T-cell (primary cell): ENCODE measurements at regions not wholly inside any gene's neighbourhood (a gene's known extent, or its start where the extent isn't known, plus 50 kb on each side); places are given as distances from the start of the nearest gene placed in this dataset.

Experiments used
- ATAC-seq, 4 experiments: fragments of 200-7000 bp in 3 of 4; fragments of 150-1000 bp in 1 of 4; cut with Tn5 transposase; replicated peaks in 1 of 4; 1 replicate in 3 of 4; 2 replicates in 1 of 4; pipeline ENCODE4 v1.10.0; 2021; ENCODE audit warnings: moderate library complexity in 3 of 4, mild to moderate bottlenecking in 2 of 4, moderate number of reproducible peaks in 1 of 4
- CTCF ChIA-PET, 2 donors: fragments of 300-600 bp; sonication (Branson Sonifier 250); formaldehyde crosslinking; loops; one replicate each; lab custom pipeline; 2022; ENCODE audit warnings: antibody characterized with exemption in 2 of 2; lab: Charles Lee
- POLR2A ChIA-PET, 2 donors: fragments of 300-600 bp; sonication (Branson Sonifier 250); formaldehyde crosslinking; loops; one replicate each; lab custom pipeline; 2022; ENCODE audit warnings: antibody characterized with exemption in 2 of 2; lab: Charles Lee
- DNase-seq, 35 experiments: peaks; one replicate each; pipeline versions ENCODE4 v3.0.0 to v3.0.0-alpha.2; 2013 to 2023
- H3K27ac ChIP-seq: one replicate; pipeline ENCODE4 v1.5.1; 2013; ENCODE audit warnings: low read length
- H3K27me3 ChIP-seq, 2 experiments: replicated peaks in 1 of 2; 1 replicate in 1 of 2; 2 replicates in 1 of 2; pipeline versions ENCODE4 v1.6.1 to v1.7.0; 2013; ENCODE audit warnings: low read length in 1 of 2, mixed read lengths in 1 of 2; ENCODE audit not compliant: control insufficient read depth in 2 of 2, insufficient read depth in 2 of 2; ENCODE audit errors: extremely low read depth in 1 of 2
- H3K36me3 ChIP-seq, 2 donors: 1 replicate in 1 of 2; 2 replicates in 1 of 2; pipeline versions ENCODE4 v1.6.1 to v1.7.0; 2013; ENCODE audit warnings: low read length in 1 of 2; ENCODE audit not compliant: control insufficient read depth in 2 of 2, insufficient read depth in 1 of 2; ENCODE audit errors: extremely low read depth in 1 of 2
- H3K4me1 ChIP-seq, 2 experiments: 1 replicate in 1 of 2; 2 replicates in 1 of 2; pipeline versions ENCODE4 v1.6.1 to v1.7.0; 2013; ENCODE audit warnings: low read length in 2 of 2, mixed read lengths in 1 of 2; ENCODE audit not compliant: insufficient read depth in 2 of 2, control insufficient read depth in 1 of 2; ENCODE audit errors: extremely low read depth in 1 of 2
- H3K4me3 ChIP-seq, 2 donors: 1 replicate in 1 of 2; 2 replicates in 1 of 2; pipeline versions ENCODE4 v1.5.1 to v1.7.0; 2013; ENCODE audit warnings: mild to moderate bottlenecking in 2 of 2, low read length in 1 of 2, moderate library complexity in 1 of 2; ENCODE audit not compliant: control insufficient read depth in 1 of 2; ENCODE audit errors: extremely low read depth in 1 of 2
- H3K9me3 ChIP-seq: 2 replicates; pipeline ENCODE4 v1.7.0; 2013
- H3K27ac Mint-ChIP-seq, 2 donors: one replicate each; pipeline ENCODE4 v1.8.0; 2020 to 2021; ENCODE audit warnings: mild to moderate bottlenecking in 2 of 2, mixed read lengths in 2 of 2
- H3K27me3 Mint-ChIP-seq, 2 donors: one replicate each; pipeline ENCODE4 v1.8.0; 2021 to 2022; ENCODE audit warnings: mixed read lengths in 2 of 2
- H3K36me3 Mint-ChIP-seq: one replicate; pipeline ENCODE4 v1.8.0; 2021; ENCODE audit warnings: mixed read lengths
- H3K4me1 Mint-ChIP-seq, 3 donors: one replicate each; pipeline ENCODE4 v1.8.0; 2020 to 2022; ENCODE audit warnings: mixed read lengths in 3 of 3, mild to moderate bottlenecking in 1 of 3
- H3K4me3 Mint-ChIP-seq, 3 donors: one replicate each; pipeline ENCODE4 v1.8.0; 2020 to 2022; ENCODE audit warnings: mild to moderate bottlenecking in 3 of 3, mixed read lengths in 3 of 3, moderate library complexity in 3 of 3
- H3K9me3 Mint-ChIP-seq, 3 donors: one replicate each; pipeline ENCODE4 v1.8.0; 2020 to 2022; ENCODE audit warnings: mixed read lengths in 3 of 3
- WGBS: methylation state at CpG from one replicate; pipeline ENCODE4 v1.1.5; 2013; ENCODE audit warnings: missing lambda C conversion rate; ENCODE audit not compliant: insufficient coverage; 5-methylcytosine and 5-hydroxymethylcytosine counted together

DNA sequence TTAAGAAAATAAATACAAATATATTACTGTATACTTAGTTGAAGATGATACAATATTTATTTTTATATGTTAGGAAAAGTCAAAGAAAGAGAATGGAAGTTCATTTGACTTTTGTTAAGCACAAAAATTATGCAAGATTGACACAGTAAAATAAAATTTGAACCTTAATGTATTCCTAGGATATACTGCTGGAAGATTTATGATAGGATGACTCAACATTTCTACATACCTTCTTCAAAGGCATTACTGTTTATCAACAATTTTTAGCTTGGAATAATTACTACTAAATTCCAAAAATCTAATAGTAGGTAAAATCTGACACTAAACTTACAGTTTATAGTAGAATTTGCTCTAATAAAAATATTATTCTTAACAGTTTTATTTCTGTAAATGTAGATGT, 257.3 kb upstream of the ADAMTS5 start:
- Mint-ChIP-seq H3K4me1 (no peaks in the 10 kb centered on the region), H3K36me3 (no peaks in the 10 kb centered on the region), H3K27me3 (no peaks in the 10 kb centered on the region), H3K4me3 (no peak overlapping the region), H3K9me3 (peaks cover 0 to 4% (median 3%) of the 10 kb centered on the region in 3 donors), H3K27ac (no peak overlapping the region)
- Histone ChIP-seq H3K4me1 (no peaks in the 10 kb centered on the region), H3K4me3 (no peak overlapping the region), H3K27ac (no peak overlapping the region), H3K27me3 (no peaks in the 10 kb centered on the region), H3K9me3 (no peaks in the 10 kb centered on the region), H3K36me3 (no peaks in the 10 kb centered on the region)
- CTCF ChIA-PET: no interaction called here
- POLR2A ChIA-PET: interaction anchor here in 1 of 2 donors (0.5 kb wide), 1 partner anchor 169 kb away, joined by 3 read pairs; no protein-coding TSS in a partner anchor
- no peak for ATAC-seq
- no peak for DNase-seq

DNA sequence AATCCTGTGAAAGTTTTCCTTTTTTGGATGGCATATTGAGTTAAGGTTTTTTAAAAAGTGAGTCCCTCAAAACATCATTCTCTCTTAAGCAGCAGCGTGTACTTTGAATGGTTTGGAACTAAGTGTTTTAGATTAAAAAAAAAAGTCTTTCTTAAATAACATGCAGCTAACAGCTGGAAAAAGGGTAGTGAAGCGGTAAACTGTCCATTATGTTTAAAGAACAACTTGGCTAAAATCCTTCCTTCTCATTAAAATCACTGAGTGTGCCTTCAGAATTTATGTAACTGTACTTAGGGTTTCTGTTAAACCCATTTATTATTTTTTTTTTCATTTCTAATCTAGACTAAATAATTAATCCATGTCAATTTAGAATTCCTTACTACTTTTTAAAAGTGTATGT, 254.2 kb upstream of the ADAMTS5 start:
- no peak for DNase-seq
- Mint-ChIP-seq H3K27ac (no peak overlapping the region), H3K36me3 (no peaks in the 10 kb centered on the region), H3K9me3 (peaks cover 2 to 15% (median 10%) of the 10 kb centered on the region in 3 donors), H3K27me3 (no peaks in the 10 kb centered on the region), H3K4me1 (no peaks in the 10 kb centered on the region), H3K4me3 (no peak overlapping the region)
- Histone ChIP-seq H3K36me3 (no peaks in the 10 kb centered on the region), H3K9me3 (no peaks in the 10 kb centered on the region), H3K27ac (no peak overlapping the region), H3K4me3 (no peak overlapping the region), H3K4me1 (no peaks in the 10 kb centered on the region), H3K27me3 (no peaks in the 10 kb centered on the region)
- ATAC-seq: no peak
- CTCF ChIA-PET: no interaction called here
- WGBS: no CpG with 5 or more reads among the region's 2 CpGs
- POLR2A ChIA-PET: no interaction called here

DNA sequence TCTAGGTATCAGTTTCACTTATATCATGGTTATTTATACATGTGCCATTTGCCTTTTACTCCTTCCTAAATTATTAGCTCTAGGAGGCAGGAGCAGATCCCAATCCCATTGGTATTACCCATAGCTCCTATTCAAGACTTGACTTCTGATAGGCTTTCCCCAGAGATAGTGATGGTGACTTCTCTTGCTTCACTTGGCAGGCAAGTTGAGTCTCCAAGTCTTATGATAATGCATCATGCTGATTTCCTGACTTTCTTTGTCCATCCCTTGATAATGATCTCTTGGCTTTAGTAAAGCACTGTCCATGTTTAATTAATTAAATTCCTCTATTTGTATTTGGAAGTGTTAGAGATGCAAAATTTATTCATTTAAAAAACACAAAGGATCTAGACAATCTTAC, 253.5 kb upstream of the ADAMTS5 start:
- H3K4me1 ChIP-seq: no peaks in the 10 kb centered on the region
- H3K36me3 ChIP-seq: no peaks in the 10 kb centered on the region
- ChIA-PET POLR2A (no interaction called here), CTCF (interaction anchor here in 1 of 2 donors (0.6 kb wide), 1 partner anchor 52 kb away, joined by 3 read pairs; no protein-coding TSS in a partner anchor)
- H3K27ac Mint-ChIP-seq: no peak overlapping the region
- no peaks in the 10 kb centered on the region for H3K27me3 ChIP-seq
- H3K36me3 Mint-ChIP-seq: no peaks in the 10 kb centered on the region
- H3K4me3 ChIP-seq: no peak overlapping the region
- no peak overlapping the region for H3K27ac ChIP-seq
- H3K4me3 Mint-ChIP-seq: no peak overlapping the region
- DNase-seq: no peak
- H3K9me3 ChIP-seq: no peaks in the 10 kb centered on the region
- peaks cover 2 to 15% (median 10%) of the 10 kb centered on the region in 3 donors for H3K9me3 Mint-ChIP-seq
- ATAC-seq: no peak
- no peaks in the 10 kb centered on the region for H3K4me1 Mint-ChIP-seq
- no peaks in the 10 kb centered on the region for H3K27me3 Mint-ChIP-seq

DNA sequence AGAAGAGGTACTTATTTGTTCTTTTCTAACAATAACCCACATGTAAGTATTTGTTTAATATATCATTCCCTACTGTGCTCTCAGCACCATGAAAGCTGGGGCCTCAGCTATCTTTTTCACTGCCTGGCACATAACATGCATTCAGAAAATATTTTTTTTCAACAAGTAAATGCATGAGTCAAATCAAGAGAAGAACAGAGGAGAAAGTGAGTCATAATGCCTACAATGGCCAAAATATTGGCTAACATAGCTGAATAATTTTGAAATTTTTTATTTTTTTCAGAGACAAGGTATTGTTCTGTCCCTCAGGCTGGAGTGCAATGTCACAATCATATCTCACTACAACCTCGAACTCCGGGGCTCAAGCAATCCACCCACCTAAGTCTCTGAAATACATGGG, 252.2 kb upstream of the ADAMTS5 start:
- no peaks in the 10 kb centered on the region for H3K4me1 Mint-ChIP-seq
- ChIA-PET POLR2A (interaction anchor here in 1 of 2 donors (0.6 kb wide), 1 partner anchor 102 kb away, joined by 3 read pairs; no protein-coding TSS in a partner anchor), CTCF (no interaction called here)
- DNase-seq (peak in 1 of 35 experiments; percentile 0), ATAC-seq (no peak)
- no peaks in the 10 kb centered on the region for H3K36me3 Mint-ChIP-seq
- no peaks in the 10 kb centered on the region for H3K27me3 Mint-ChIP-seq
- Histone ChIP-seq H3K27me3 (no peaks in the 10 kb centered on the region), H3K27ac (no peak overlapping the region), H3K36me3 (no peaks in the 10 kb centered on the region), H3K4me3 (no peak overlapping the region), H3K9me3 (no peaks in the 10 kb centered on the region), H3K4me1 (no peaks in the 10 kb centered on the region)
- H3K4me3 Mint-ChIP-seq: no peak overlapping the region
- no CpG with 5 or more reads among the region's 2 CpGs for WGBS
- no peak overlapping the region for H3K27ac Mint-ChIP-seq
- H3K9me3 Mint-ChIP-seq: peaks cover 2 to 15% (median 10%) of the 10 kb centered on the region in 3 donors

DNA sequence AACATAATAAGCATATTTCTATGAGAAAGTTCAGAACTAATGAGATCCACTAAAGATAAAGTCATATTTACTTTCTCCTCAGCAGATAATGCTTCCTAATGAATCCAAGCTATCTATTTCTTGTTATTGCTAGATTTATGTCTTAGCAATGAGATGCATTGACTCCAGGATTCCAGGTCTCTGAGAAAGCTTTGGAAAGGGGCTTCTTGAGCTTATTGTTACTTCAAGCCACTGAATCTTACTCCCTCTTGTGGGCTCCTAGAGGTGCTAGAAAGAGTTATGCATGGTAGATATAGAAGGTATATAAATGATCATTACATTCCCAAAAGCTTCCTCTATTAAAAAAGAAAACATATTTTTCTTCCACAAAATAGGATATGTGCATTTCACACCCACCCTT, 246.4 kb upstream of the ADAMTS5 start:
- H3K4me1 Mint-ChIP-seq: no peaks in the 10 kb centered on the region
- peaks cover 2 to 12% (median 6%) of the 10 kb centered on the region in 3 donors for H3K9me3 Mint-ChIP-seq
- no peaks in the 10 kb centered on the region for H3K4me1 ChIP-seq
- H3K36me3 ChIP-seq: no peaks in the 10 kb centered on the region
- DNase-seq: no peak
- H3K27me3 ChIP-seq: no peaks in the 10 kb centered on the region
- CTCF ChIA-PET: no interaction called here
- no peaks in the 10 kb centered on the region for H3K36me3 Mint-ChIP-seq
- H3K27me3 Mint-ChIP-seq: no peaks in the 10 kb centered on the region
- no peak overlapping the region for H3K4me3 ChIP-seq
- H3K27ac Mint-ChIP-seq: no peak overlapping the region
- no peak overlapping the region for H3K4me3 Mint-ChIP-seq
- no peaks in the 10 kb centered on the region for H3K9me3 ChIP-seq
- POLR2A ChIA-PET: no interaction called here
- H3K27ac ChIP-seq: no peak overlapping the region
- ATAC-seq: no peak

DNA sequence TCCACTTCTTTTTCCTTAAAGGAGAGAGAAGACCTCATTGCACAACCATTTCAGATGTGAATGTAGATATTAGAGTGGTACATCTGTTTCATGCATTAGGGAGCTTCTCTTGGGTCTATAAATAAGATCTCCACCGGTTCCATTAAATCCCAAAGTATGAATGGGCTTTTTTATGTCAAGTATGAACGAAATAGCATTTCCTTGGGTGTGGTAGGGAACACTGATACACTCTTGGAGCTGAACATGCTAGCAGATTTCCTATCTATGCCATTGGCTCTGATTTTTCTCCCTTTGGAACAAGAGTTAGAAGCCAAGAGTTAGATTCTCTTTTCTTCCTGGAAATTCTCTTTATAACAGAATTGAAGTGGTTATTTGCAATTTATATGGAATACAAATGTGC, 245.6 kb upstream of the ADAMTS5 start:
- Mint-ChIP-seq H3K27me3 (no peaks in the 10 kb centered on the region), H3K27ac (no peak overlapping the region), H3K9me3 (peaks cover 0 to 7% (median 5%) of the 10 kb centered on the region in 3 donors), H3K4me1 (no peaks in the 10 kb centered on the region), H3K4me3 (no peak overlapping the region), H3K36me3 (no peaks in the 10 kb centered on the region)
- POLR2A ChIA-PET: no interaction called here
- H3K27ac ChIP-seq: no peak overlapping the region
- H3K27me3 ChIP-seq: no peaks in the 10 kb centered on the region
- CTCF ChIA-PET: no interaction called here
- no peak overlapping the region for H3K4me3 ChIP-seq
- no peak for DNase-seq
- H3K9me3 ChIP-seq: no peaks in the 10 kb centered on the region
- no peak for ATAC-seq
- H3K36me3 ChIP-seq: no peaks in the 10 kb centered on the region
- 63% methylated on average over 1 of the region's 2 CpGs for WGBS
- no peaks in the 10 kb centered on the region for H3K4me1 ChIP-seq

DNA sequence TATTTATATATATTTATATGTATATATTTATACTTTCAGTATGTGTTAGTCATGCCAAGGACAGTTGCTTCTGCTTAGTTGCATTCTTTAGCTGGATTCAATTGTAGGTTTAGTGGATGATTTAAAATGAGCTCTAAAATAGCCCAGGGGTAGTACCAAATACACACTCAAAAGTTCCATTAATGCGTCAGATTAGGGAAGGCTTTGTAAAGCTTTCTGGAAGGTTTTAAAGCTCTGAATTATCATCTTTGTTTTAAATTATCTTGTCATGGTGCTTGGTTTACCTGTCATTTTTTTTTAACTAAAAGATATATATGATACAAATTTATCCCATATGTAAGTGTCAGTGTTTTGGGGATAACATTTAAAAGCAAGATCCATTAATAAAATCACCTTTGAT, 242.7 kb upstream of the ADAMTS5 start:
- no peak overlapping the region for H3K4me3 ChIP-seq
- H3K9me3 ChIP-seq: no peaks in the 10 kb centered on the region
- H3K4me1 Mint-ChIP-seq: no peaks in the 10 kb centered on the region
- ATAC-seq: no peak
- H3K36me3 ChIP-seq: no peaks in the 10 kb centered on the region
- POLR2A ChIA-PET: interaction anchor here in 1 of 2 donors (0.5 kb wide), 1 partner anchor 23 kb away, joined by 5 read pairs; no protein-coding TSS in a partner anchor
- no peak overlapping the region for H3K27ac ChIP-seq
- H3K4me3 Mint-ChIP-seq: no peak overlapping the region
- H3K4me1 ChIP-seq: no peaks in the 10 kb centered on the region
- no peaks in the 10 kb centered on the region for H3K27me3 ChIP-seq
- no peak for DNase-seq
- CTCF ChIA-PET: no interaction called here
- no CpG with 5 or more reads among the region's 1 CpG for WGBS
- no peaks in the 10 kb centered on the region for H3K27me3 Mint-ChIP-seq
- H3K9me3 Mint-ChIP-seq: peaks cover 4 to 7% (median 5%) of the 10 kb centered on the region in 3 donors
- no peaks in the 10 kb centered on the region for H3K36me3 Mint-ChIP-seq
- no peak overlapping the region for H3K27ac Mint-ChIP-seq
